IMR-90 (cell line): ENCODE measurements at regions not wholly inside any gene's neighbourhood (a gene's known extent, or its start where the extent isn't known, plus 50 kb on each side); places are given as distances from the start of the nearest gene placed in this dataset.

ENCODE experiments used
- ATAC-seq: fragments of 200-7000 bp; cut with Tn5 transposase; 2 replicates; pipeline ENCODE4 v1.9.1; 2020; ENCODE audit warnings: low read depth, mild to moderate bottlenecking, moderate library complexity
- BruUV-seq: library from RNA; stranded (reverse); fragments of 400-500 nt; replicated peaks from 2 replicates; lab custom pipeline; 2021; lab: Mats Ljungman, UMichigan
- CTCF ChIA-PET: fragments of 300-600 bp; formaldehyde crosslinking; extraction: SDS; loops from one replicate; lab custom pipeline; 2021; ENCODE audit warnings: antibody characterized with exemption; lab: Yijun Ruan, JAX
- POLR2A ChIA-PET: fragments of 300-600 bp; sonication (Branson Sonifier 250); formaldehyde crosslinking; loops from one replicate; lab custom pipeline; 2022; ENCODE audit warnings: antibody characterized with exemption; ENCODE audit not compliant: unreplicated experiment; lab: Charles Lee
- DNase-seq: peaks from one replicate; pipeline ENCODE4 v3.0.0; 2013
- H2AFZ ChIP-seq: replicated peaks from 2 replicates; pipeline ENCODE3; 2013; ENCODE audit warnings: low read length, mild to moderate bottlenecking; ENCODE audit not compliant: poor library complexity
- H2AK5ac ChIP-seq: 2 replicates; pipeline ENCODE4 v1.6.1; 2013; ENCODE audit warnings: low read depth, low read length, inconsistent platforms
- H2AK9ac ChIP-seq: replicated peaks from 2 replicates; pipeline ENCODE3; 2013; ENCODE audit warnings: mild to moderate bottlenecking, low read depth, low read length, moderate library complexity; ENCODE audit not compliant: poor library complexity
- H2BK120ac ChIP-seq: 2 replicates; pipeline ENCODE4 v1.6.1; 2013; ENCODE audit warnings: low read depth, low read length, inconsistent platforms
- H2BK15ac ChIP-seq: 3 replicates; pipeline ENCODE4 v1.6.1; 2013; ENCODE audit warnings: low read depth, low read length, inconsistent platforms
- H2BK20ac ChIP-seq: 2 replicates; pipeline ENCODE4 v1.6.1; 2013; ENCODE audit warnings: low read depth, mild to moderate bottlenecking, inconsistent platforms, low read length, moderate library complexity
- H2BK5ac ChIP-seq: 2 replicates; pipeline ENCODE4 v1.6.1; 2013; ENCODE audit warnings: mild to moderate bottlenecking, low read depth, low read length, inconsistent platforms; ENCODE audit not compliant: poor library complexity, severe bottlenecking
- H3K14ac ChIP-seq: replicated peaks from 2 replicates; pipeline ENCODE4 v1.6.1; 2013; ENCODE audit warnings: low read depth, low read length, inconsistent platforms
- H3K18ac ChIP-seq: 2 replicates; pipeline ENCODE4 v1.6.1; 2013; ENCODE audit warnings: low read depth, low read length, control low read depth
- H3K23ac ChIP-seq: 2 replicates; pipeline ENCODE4 v1.6.1; 2013; ENCODE audit warnings: low read depth, low read length, inconsistent platforms
- H3K27ac ChIP-seq: 2 replicates; pipeline ENCODE4 v1.5.1; 2013; ENCODE audit warnings: mild to moderate bottlenecking, control low read depth, low read length; ENCODE audit not compliant: insufficient read depth
- H3K27me3 ChIP-seq: 2 replicates; pipeline ENCODE4 v1.6.1; 2013; ENCODE audit warnings: low read length; ENCODE audit not compliant: control insufficient read depth, insufficient read depth
- H3K36me3 ChIP-seq: 2 replicates; pipeline ENCODE4 v1.6.1; 2013; ENCODE audit warnings: low read length, mixed read lengths; ENCODE audit not compliant: control insufficient read depth, insufficient read depth
- H3K4ac ChIP-seq: 2 replicates; pipeline ENCODE4 v1.6.1; 2013; ENCODE audit warnings: low read depth, low read length, inconsistent platforms
- H3K4me1 ChIP-seq: 2 replicates; pipeline ENCODE4 v1.6.1; 2013; ENCODE audit warnings: low read length, mixed read lengths; ENCODE audit not compliant: control insufficient read depth, insufficient read depth
- H3K4me2 ChIP-seq: 2 replicates; pipeline ENCODE4 v1.6.1; 2013; ENCODE audit warnings: low read depth, mild to moderate bottlenecking, control low read depth, low read length, moderate library complexity
- H3K4me3 ChIP-seq: 2 replicates; pipeline ENCODE4 v1.5.1; 2013; ENCODE audit warnings: low read depth, mild to moderate bottlenecking, control low read depth, low read length, moderate library complexity; ENCODE audit not compliant: insufficient read depth
- H3K56ac ChIP-seq: 2 replicates; pipeline ENCODE4 v1.6.1; 2013; ENCODE audit warnings: low read length, inconsistent platforms; ENCODE audit not compliant: insufficient read depth; ENCODE audit errors: extremely low read depth
- H3K79me1 ChIP-seq, 2 experiments: 2 replicates each; pipeline ENCODE4 v1.6.1; 2013; ENCODE audit warnings: low read length in 2 of 2, inconsistent platforms in 1 of 2, low read depth in 1 of 2
- H3K9ac ChIP-seq: 2 replicates; pipeline ENCODE4 v1.6.1; 2013; ENCODE audit warnings: low read depth, low read length, control low read depth
- H3K9me1 ChIP-seq: 2 replicates; pipeline ENCODE4 v1.6.1; 2013; ENCODE audit warnings: low read length, inconsistent platforms; ENCODE audit not compliant: insufficient read depth
- H3K9me3 ChIP-seq: 2 replicates; pipeline ENCODE4 v1.6.1; 2013; ENCODE audit warnings: low read length; ENCODE audit not compliant: control insufficient read depth, insufficient read depth
- H4K20me1 ChIP-seq: 2 replicates; pipeline ENCODE4 v1.6.1; 2013; ENCODE audit warnings: low read length, inconsistent platforms; ENCODE audit not compliant: insufficient read depth
- H4K5ac ChIP-seq: 2 replicates; pipeline ENCODE4 v1.6.1; 2013; ENCODE audit warnings: mild to moderate bottlenecking, low read depth, low read length, control low read depth
- H4K8ac ChIP-seq, 2 experiments: 2 replicates each; pipeline ENCODE4 v1.6.1; 2013; ENCODE audit warnings: low read depth in 2 of 2, low read length in 2 of 2, control low read depth in 1 of 2, inconsistent platforms in 1 of 2
- H4K91ac ChIP-seq: 2 replicates; pipeline ENCODE4 v1.6.1; 2013; ENCODE audit warnings: low read depth, low read length, inconsistent platforms; ENCODE audit not compliant: insufficient read depth
- CEBPB ChIP-seq: IDR thresholded peaks from 2 replicates; pipeline ENCODE4 v1.6.1; 2012; ENCODE audit warnings: low read depth, low read length, improper control_type of control experiment
- CHD1 ChIP-seq: IDR thresholded peaks from 2 replicates; pipeline ENCODE4 v1.6.1; 2012; ENCODE audit warnings: low read depth, low read length, improper control_type of control experiment
- FOS ChIP-seq: fragments of 150-350 bp; IDR thresholded peaks from 2 replicates; pipeline ENCODE4 v1.6.1; 2016; ENCODE audit warnings: low read depth, low read length
- MAFK ChIP-seq: IDR thresholded peaks from 2 replicates; pipeline ENCODE4 v1.6.1; 2012; ENCODE audit warnings: low read depth, low read length, improper control_type of control experiment
- POLR2A ChIP-seq: IDR thresholded peaks from 2 replicates; pipeline ENCODE4 v1.6.1; 2012; ENCODE audit warnings: mild to moderate bottlenecking, low read depth, low read length
- RAD21 ChIP-seq: IDR thresholded peaks from 2 replicates; pipeline ENCODE4 v1.6.1; 2012; ENCODE audit warnings: low read length, improper control_type of control experiment
- WGBS, 2 experiments: methylation state at CpG; one replicate each; pipeline versions ENCODE4 v1.1.5 to v1.1.7; 2013; ENCODE audit warnings: missing lambda C conversion rate in 2 of 2; ENCODE audit not compliant: insufficient read length in 1 of 2; ENCODE audit errors: extremely low coverage in 2 of 2; 5-methylcytosine and 5-hydroxymethylcytosine counted together
- dilution Hi-C: fragments of 300-500 bp; cut with HindIII; formaldehyde crosslinking; loops from one replicate; pipeline ENCODE4 v1.14.3; 2018; ENCODE audit warnings: low sequenced_read_pairs; ENCODE audit not compliant: unreplicated experiment
- in situ Hi-C: fragments of 300-500 bp; cut with MboI; formaldehyde crosslinking; loops from 3 replicates; pipeline ENCODE4 v1.14.3; 2019; ENCODE audit warnings: low sequenced_read_pairs, inconsistent platforms, mixed read lengths
- intact Hi-C: fragments of 100-400 bp; cut with micrococcal nuclease; formaldehyde crosslinking; loops from 2 replicates; pipeline ENCODE4 v1.10.0; 2022
- TF ChIP-seq, protein P1 (sequence below): fragments of 150-350 bp; IDR thresholded peaks from 2 replicates; pipeline ENCODE4 v1.6.1; 2016; ENCODE audit warnings: low read depth, mild to moderate bottlenecking, low read length, moderate library complexity, borderline replicate concordance

- H3K36me3 ChIP-seq, result no peaks in the 10 kb centered on the region
- no peak overlapping the region for H2BK5ac ChIP-seq
- no peak overlapping the region for H3K56ac ChIP-seq
- peak overlapping the region; percentile 36; the same call in 1 of the 3 replicates for H2BK15ac ChIP-seq
- H4K20me1 ChIP-seq, result no peaks in the 10 kb centered on the region
- 88% methylated on average over 8 of the region's 9 CpGs; no CpG with 5 or more reads in 1 of the 2 experiments for WGBS, 2 experiments
- no peaks in the 10 kb centered on the region for H3K27me3 ChIP-seq
- no peaks in the 10 kb centered on the region for H3K9me3 ChIP-seq
- H4K5ac ChIP-seq, result peak overlapping the region; percentile 62; the same call in 1 of the 2 replicates
- H3K4me1 ChIP-seq, result peaks cover 8% of the 10 kb centered on the region; the same call in 1 of the 2 replicates
- ChIA-PET POLR2A (no interaction called here), CTCF (no interaction called here)
- peak overlapping the region; percentile 70 for H2BK120ac ChIP-seq
- ATAC-seq (no peak), DNase-seq (no peak)
- peak overlapping the region; percentile 50; the same call in 1 of the 2 replicates for H3K14ac ChIP-seq
- peak overlapping the region; percentile 48 for H3K4ac ChIP-seq
- H3K79me1 ChIP-seq, result no peaks in the 10 kb centered on the region
- H4K8ac ChIP-seq, result 0 out of 4 replicates have a peak overlapping the region, but pooled peaks of 1 of the 2 experiments have one; percentile 40
- H4K91ac ChIP-seq, result peak overlapping the region; percentile 47; the same call in 1 of the 2 replicates
- H2AK9ac ChIP-seq, result peak overlapping the region; percentile 83
- H3K9me1 ChIP-seq, result peaks cover 7% of the 10 kb centered on the region; the same call in 1 of the 2 replicates
- no peak overlapping the region for H3K9ac ChIP-seq
- H3K27ac ChIP-seq, result peak overlapping the region; percentile 78; the same call in 1 of the 2 replicates
- H3K4me2 ChIP-seq, result peak overlapping the region; percentile 16; the same call in 1 of the 2 replicates
- in situ Hi-C loops, result no loop called here
- no peak overlapping the region for H3K4me3 ChIP-seq
- peak overlapping the region; percentile 51 for H2BK20ac ChIP-seq
- peak overlapping the region; percentile 81 for H3K18ac ChIP-seq
- TF ChIP-seq POLR2A (no peak), FOS (no peak), MAFK (no peak), CEBPB (no peak), CHD1 (no peak), RAD21 (no peak)
- TF ChIP-seq, protein P1, sequence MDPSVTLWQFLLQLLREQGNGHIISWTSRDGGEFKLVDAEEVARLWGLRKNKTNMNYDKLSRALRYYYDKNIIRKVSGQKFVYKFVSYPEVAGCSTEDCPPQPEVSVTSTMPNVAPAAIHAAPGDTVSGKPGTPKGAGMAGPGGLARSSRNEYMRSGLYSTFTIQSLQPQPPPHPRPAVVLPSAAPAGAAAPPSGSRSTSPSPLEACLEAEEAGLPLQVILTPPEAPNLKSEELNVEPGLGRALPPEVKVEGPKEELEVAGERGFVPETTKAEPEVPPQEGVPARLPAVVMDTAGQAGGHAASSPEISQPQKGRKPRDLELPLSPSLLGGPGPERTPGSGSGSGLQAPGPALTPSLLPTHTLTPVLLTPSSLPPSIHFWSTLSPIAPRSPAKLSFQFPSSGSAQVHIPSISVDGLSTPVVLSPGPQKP, result no peak
- peak overlapping the region; percentile 90; the same call in 1 of the 2 replicates for H2AK5ac ChIP-seq
- H2AFZ ChIP-seq, result peak overlapping the region; percentile 60
- no TSS peak for BruUV-seq
- dilution Hi-C loops, result no loop called here
- H3K23ac ChIP-seq, result peak overlapping the region; percentile 82; the same call in 1 of the 2 replicates
- intact Hi-C loops, result no loop called here
Measured at GRCh38 chr1:234908571-234908970, 220.1 kb downstream of the TOMM20 start.
